Gastrocnemius medialis (tissue), 4 donors: ENCODE measurements at regions not wholly inside any gene's neighbourhood (a gene's known extent, or its start where the extent isn't known, plus 50 kb on each side); places are given as distances from the start of the nearest gene placed in this dataset.

Experiments used
- POLR2A ChIP-seq, 2 donors: fragments of 450-650 bp; IDR thresholded peaks; one replicate each; pipeline ENCODE4 v1.6.1; 2017; ENCODE audit warnings: antibody characterized with exemption in 2 of 2, mild to moderate bottlenecking in 2 of 2, moderate library complexity in 2 of 2
- TF ChIP-seq, protein P1 (sequence below), 5 experiments: fragments of 450-650 bp in 3 of 5; fragments of 200-600 bp in 2 of 5; sonication (generic) in 2 of 5; IDR thresholded peaks in 4 of 5; conservative IDR thresholded peaks in 1 of 5; 1 replicate in 4 of 5; 2 replicates in 1 of 5; pipeline ENCODE4 v1.5.1; 2016 to 2019; ENCODE audit warnings: antibody characterized with exemption in 5 of 5, mild to moderate bottlenecking in 3 of 5, moderate library complexity in 3 of 5

DNA sequence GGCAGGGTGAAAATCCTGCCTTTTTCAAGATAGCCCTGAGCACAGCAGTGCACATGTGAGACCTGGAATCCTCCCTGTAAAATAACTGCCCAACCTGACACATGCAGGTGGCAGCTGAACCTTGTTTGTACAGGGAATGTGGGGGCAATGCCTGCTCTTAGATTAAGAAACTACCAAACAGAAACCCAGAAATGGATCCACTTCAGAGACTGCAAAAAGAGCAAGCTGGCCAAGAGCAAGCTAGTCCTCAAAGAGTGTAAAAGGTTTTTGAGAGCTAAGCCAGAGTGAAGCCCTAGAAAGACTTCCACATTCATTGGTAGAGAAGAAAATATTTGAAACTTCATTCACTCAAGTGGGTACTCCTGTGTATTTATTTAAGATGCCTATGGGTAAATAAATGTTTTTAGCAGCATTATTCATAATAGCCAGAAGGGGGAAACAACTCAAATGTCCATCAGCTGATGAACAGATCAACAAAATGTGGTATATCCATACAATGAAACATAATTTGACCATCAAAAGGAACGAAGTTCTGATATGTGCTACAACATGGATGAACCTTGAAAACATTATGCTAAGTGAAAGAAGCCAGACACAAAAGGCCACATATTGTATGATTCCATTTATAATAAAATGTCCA lies 96.0 kb upstream of the TSC22D2 start:
- no peak for TF ChIP-seq POLR2A (IDR thresholded peaks at IDR 0.05)
- TF ChIP-seq, protein P1, sequence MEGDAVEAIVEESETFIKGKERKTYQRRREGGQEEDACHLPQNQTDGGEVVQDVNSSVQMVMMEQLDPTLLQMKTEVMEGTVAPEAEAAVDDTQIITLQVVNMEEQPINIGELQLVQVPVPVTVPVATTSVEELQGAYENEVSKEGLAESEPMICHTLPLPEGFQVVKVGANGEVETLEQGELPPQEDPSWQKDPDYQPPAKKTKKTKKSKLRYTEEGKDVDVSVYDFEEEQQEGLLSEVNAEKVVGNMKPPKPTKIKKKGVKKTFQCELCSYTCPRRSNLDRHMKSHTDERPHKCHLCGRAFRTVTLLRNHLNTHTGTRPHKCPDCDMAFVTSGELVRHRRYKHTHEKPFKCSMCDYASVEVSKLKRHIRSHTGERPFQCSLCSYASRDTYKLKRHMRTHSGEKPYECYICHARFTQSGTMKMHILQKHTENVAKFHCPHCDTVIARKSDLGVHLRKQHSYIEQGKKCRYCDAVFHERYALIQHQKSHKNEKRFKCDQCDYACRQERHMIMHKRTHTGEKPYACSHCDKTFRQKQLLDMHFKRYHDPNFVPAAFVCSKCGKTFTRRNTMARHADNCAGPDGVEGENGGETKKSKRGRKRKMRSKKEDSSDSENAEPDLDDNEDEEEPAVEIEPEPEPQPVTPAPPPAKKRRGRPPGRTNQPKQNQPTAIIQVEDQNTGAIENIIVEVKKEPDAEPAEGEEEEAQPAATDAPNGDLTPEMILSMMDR (IDR thresholded peaks at IDR 0.05 in 4 of 5, conservative IDR thresholded peaks at IDR 0.05 in 1 of 5): no peak
